ENCODE measurements at regions not wholly inside any gene's neighbourhood (a gene's known extent, or its start where the extent isn't known, plus 50 kb on each side); places are given as distances from the start of the nearest gene placed in this dataset.

DNA sequence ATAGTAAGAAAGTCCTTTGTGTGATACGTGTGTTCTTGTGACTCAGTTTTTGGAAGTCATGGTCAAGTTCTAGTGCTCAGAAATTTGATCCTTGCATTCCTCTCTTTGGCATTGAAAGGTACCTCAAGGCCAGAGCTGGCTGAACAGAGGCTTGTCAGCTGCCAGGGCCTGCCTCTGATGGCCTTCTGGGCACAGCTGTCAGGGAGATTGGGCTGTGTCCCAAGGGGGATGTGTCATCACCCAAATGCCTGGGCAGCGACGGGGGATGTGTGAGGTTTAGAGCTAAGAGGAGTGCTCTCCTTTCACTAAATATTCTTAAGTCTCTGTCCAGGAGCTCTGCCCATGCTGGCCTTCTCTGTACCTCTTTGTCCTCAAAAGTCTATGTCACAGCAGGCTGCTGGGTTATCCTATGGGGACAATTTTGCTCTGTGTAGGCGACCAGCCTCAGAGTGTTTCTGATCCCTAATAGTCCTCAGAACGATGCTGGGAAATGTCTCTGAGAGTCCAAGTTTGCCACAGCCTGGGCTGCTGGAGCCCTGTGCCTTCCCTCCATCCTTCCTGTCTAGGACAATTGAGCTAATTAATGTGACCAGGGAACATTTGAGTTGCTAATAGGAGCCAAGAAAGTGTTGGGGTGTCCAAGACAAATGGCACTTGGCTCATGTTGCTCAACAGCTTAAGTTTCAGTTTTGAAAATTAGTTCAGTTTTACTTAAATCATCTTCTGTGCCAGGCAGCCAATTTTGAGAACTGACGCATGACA lies 115.4 kb upstream of the ZNF521 start:
- no peak for DNase-seq

DNA sequence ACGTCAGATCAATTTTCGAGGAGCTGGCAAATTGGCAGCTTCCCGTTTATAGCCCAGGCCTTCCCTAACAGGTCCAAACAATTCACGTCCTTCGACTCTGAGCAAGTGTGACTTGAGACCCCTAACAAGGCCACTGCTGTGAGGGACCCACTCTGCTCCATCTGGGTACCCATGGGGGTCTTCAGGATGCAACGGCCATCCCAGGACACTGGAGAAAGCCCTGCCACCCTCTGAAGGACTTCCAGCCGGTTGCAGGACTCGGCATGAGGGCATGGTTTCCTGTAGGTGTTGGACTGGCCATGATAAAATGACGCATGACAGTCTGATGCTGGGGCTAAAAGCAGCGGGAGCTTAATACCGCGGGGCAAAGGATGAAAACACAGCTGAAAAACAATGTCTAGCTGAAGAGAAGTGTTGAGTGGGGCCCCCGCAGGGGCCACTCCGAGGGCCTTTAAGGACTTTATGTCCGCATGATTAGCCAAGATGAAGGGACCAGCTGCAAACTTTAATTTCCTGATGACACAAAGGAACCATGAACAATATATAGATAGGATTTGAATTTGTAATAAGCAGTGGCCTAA lies 113.3 kb upstream of the ZNF521 start:
- DNase-seq: no peak

DNA sequence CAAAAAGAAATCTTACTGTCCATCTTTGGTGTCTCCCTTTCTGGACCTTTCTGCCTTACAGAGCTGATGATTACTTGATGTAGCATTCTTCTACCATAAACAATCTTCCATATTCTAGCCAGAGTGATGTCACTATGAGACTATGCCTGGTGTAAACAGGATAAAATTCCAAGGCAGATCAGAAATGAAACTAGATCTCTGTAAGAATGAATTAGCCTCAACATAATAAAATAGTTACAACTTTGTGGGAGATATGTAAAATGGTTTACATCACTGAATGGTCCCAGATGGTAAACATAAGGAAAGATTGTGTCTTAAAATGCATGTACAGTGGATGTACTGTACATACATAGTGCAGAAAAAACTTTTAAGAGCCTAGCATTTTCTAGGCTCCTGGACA lies 112.3 kb upstream of the ZNF521 start:
- no peak for DNase-seq

DNA sequence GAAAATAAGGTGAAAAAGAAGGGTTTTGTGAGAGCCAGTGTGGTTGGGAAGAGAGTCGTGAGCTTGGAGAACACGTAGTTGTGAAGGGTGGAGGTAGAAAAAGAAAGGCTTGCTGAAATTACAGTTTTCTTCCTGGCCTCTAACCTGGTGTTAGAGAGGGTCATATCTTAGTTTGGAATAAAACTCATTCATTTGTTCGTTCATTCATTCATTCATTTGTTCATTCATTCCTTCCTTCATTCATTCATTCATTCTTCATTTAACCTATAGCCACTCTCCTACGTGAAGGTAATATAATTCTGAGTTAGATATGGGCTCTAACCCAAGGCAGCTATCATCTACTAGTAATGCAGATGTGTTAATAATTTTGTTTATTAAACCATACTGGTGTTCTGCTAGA lies 111.8 kb upstream of the ZNF521 start:
- no peak for DNase-seq

DNA sequence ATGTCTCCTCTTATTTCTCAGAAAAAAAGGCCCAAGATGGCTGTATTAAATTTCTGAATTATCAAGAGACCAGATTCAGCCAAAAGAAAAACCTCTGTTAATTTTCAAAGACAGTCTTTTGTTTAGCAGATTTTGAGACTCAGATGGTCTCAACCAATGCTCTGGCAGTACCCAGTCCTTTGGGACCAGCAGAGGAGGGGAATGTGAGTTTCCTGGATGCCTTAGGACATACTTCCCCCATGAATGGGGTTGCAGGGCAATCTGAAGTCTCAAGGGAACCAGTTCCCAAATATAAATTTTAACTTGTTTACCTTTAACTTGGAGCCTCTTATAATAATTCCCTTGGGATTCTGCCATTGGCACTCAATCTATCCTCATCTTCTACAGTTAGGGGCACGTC lies 107.8 kb upstream of the ZNF521 start:
- DNase-seq: no peak

DNA sequence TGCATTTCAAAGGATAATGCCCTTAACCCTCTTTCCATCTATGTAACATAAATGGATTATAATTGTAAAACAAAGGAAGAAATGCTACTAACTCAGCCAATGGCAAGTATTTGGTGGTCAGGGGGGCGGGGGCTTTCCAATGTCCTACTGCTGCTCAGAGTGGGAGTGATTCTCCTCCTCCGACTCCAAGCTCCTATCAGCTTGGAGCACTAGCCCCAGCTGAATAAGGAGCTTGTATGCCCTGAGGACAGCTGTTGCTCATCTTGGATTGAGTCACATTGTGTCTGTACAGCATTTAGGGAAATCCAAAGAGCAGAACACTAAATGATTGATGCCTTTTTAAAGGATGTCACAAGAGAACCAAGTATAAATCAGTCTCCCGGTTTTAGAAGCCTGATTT lies 105.6 kb upstream of the ZNF521 start:
- no peak for DNase-seq

DNA sequence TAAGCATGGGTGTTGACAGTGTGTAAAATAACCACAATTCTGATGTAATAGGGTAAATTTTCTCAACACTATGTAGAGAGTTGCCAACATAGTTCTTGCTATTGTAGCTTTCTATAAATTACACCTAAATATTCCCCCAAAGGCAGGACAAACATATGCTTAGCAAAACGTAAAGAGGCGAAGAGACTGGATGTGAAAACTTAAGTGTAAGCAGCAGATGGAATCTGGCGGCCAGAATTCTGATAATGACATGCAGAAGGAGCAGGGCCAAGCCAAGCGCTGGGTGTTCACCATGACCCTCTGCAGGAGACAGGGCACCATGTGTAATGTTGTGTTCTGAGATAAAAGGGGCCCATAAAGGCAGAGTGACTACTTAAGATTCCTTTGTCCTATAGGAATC lies 105.2 kb upstream of the ZNF521 start:
- no peak for DNase-seq

DNA sequence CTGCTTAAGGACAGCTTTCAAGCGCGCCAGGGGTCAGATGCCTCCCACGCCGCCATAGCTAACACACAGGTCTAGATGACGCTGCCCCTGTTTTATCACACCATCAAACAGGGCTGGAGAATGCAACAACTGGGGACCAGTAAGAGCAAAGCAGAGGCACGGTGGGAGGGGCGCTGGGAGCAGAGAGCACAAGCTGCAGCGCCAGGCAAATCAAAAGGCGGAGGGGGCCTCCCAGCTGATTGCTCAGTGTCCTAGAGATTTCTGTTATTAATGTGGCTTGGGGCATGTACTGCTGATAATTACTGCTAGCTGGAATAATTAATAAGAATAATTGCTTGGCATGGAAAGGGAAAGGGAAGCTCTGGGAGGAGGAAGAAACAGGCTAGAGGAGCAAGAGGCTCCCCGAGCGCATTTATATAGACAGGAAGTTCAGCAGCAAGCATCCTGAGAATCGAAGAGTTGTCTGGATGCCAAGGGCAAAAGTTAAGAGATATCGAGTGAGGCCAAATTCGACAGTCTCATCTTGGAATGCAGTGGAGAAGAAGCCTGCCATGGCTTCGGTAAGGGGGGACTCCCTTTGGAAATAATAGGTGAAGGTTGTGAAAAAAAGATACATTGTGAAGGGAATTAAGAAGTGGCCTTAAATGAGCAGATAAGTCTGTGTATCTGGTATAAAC lies 104.5 kb upstream of the ZNF521 start:
- no peak for DNase-seq

DNA sequence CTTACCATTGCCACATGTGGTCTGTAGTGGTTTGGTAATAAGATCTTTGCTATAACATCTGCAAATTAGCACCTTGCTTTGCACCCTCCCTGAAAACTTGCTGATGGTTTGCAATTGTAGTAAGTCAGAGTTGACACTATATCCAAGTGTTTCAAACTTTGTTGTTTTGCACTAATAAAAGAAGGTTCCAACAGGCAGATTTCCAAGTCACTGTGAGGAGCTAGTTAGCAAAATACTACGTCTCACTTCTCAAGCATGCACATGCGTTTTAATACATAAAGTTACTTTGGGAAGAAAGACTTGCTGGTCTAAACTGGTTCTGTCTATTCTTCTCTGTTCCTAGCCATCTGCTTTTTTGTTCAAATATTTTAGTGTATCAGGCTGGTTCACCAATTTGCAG lies 103.7 kb upstream of the ZNF521 start:
- DNase-seq: no peak

DNA sequence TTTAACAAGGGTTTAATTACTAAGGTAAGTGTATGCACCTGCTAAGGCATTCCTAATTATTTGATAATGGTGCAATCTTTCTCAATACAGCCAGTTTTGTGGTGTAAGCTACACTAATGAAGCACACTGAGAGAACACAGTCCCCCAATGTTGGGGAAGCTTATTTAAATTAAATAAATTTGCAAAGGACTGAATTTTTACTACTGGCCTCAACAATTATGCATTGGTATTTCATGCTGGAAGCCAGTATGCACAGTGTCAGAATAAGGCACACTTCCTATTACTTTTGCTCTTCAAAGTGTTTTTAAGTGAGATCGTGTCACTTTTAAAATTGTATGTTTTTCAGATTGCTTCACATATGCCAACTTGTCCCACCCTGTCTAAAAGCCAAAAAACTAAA lies 103.2 kb upstream of the ZNF521 start:
- no peak for DNase-seq

DNA sequence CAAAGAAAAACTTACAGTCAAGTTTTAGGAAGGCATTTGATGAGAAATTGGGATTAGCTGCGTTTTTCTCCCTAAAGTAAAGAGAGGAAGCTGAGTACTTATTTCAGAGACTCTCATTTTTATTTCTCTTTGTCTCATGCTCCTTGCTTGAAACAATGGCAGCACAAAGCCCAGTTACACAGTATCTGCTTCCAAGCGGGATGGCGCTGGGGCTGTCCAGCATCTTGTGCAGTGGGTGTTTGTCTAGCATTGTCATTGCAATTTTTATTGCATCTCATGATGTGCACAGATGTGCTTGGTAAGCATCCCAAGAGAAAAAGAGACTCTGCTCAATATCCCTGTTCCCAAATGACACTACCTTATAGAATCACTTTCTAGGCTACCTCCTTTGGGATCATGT lies 102.8 kb upstream of the ZNF521 start:
- no peak for DNase-seq

DNA sequence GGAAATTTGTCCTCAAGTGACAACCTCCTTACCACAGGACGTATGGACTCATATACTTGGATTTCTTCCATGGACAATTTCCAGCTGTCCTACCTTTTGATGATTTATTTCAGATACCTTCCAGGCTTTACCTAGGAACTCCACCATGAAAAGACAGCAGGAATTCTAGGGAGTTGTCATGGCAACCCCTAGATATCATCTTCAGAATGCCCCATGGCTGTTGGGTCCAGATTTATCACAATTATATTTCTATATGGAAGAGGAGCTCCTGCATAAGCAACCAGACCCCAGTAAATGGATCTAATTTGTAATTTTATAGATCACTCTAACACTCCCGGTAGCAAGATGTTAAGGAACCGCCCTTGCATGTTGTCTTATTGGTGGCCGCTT lies 102.3 kb upstream of the ZNF521 start:
- DNase-seq: no peak

DNA sequence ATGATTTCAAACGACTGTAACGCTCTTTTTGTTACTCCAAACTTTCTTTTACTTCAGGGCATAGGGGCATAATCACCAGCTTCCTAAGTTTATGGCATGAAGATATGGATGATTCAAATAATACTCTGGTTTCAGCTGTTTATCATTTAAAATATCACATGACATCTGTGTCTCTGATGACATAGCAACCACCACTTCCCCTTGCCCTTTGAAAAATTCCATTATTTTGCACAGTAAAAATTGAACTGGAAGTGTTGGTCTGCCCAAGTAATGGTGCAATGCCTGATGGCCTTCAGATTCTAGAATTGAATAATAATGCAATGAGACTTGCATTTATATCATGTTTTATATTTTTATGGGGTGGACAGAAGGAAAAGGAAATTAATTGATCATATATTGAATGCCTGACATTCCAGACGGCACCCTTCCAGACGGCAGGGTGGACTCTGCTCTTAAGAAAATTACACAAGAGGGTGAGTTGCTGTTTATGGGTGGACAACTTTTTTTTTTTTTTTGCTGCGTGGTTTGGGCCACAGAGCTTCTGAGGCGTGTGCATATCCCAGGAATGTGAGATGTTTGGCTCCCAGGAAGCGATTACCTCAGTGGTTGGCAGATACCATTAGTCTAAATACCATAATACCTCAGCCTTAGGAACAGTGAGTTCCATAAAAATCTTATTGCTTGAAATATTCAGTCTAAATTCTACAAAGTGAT lies 101.7 kb upstream of the ZNF521 start:
- DNase-seq: no peak

DNA sequence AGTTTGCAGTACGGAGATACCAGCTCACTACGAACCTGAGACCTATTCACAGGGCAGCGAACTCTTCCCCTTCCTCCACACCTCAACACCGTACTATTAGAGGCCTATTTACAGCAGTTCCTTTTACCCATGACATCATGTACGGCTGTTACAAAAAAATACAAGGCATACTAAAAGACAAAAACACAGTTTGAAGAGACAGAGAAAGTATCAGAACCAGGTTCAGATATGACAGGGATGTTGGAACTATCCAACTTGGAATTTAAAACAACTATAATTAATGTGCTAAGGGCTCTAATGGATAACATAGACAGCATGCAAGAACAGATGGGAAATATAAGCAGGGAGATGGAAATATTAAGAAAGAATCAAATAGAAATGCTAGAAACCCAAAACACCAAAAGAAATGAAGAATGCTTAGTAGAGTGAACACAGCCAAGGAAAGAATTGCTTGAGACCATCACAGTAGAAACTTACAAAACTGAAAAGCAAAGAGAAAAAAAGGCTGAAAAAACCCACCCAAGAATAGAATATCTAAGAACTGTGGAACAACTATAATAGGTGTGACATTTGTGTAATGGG lies 99.2 kb upstream of the ZNF521 start:
- DNase-seq: no peak

DNA sequence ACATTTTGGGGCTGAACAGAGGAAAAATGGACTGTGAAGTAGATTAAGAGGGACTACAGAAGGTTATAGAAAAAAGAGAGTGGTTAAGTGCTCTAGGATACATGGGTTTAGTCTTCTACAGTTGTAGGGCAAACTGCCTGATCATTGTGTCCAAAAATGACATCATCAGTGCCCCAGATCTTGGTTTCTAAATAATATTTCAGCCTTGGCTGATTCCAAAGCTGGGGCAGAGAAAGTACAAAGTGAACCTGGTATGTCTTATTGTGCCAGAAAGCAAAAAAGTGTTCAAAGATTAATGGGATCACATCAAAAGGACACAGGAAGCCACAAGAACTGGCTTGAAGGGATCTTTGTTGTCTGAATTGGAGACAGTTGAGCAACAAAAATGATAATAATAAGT lies 97.1 kb upstream of the ZNF521 start:
- DNase-seq: no peak

DNA sequence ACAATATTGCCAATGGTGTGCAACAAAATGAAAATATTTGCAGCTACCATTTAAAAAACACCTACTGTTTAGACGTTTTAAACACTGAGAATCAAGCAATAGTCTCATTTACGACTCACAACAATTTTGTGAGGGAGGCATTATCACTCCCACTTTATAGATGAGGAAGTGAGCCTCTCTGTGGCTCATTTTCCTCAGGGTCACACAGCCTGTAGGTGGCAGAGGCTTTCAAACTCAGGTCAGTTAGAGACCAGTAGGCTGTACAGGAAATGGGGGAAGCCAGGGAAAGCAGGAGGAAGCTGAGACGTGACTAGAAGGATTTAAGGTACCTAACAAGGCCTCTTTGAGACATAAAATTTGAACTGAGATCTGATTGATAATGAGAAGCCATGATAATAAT lies 95.0 kb upstream of the ZNF521 start:
- no peak for DNase-seq

DNA sequence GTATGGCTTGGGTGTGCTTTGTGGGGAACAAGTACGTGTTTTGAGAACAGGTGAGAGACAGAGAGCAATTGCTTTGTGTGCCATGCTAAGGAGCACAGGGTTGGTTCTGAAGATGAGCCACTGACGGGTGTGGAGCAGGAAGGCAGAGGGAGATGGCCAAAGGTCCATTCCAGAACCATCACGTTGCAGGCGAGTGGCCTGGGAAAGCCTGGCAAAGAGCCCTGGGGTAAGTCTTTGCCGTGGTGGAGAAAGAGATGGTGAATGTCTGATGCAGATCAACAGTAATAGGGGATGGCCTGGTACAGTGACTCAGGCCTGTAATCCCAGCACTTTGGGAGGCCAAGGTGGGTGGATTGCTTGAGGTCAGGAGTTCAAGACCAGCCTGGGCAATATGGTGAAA lies 93.5 kb upstream of the ZNF521 start:
- DNase-seq: no peak

DNA sequence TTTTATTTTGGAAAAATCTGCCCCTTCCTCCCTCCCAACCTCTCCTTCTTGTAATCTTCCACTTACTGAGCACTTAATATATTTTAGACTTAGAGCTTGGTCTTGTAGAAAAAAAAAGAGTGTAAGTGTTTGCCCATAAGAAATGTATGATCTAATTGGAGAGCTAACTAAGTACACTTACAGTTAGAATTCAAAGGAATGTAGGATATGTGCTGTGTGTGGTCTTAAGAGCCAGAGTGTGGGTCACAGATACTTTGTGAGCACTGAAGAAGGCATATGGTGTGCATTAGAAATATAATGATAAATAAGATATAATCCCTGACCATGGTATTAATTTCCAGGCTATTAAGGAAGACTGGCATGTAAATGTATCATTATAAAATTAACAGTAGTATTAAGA lies 91.8 kb upstream of the ZNF521 start:
- no peak for DNase-seq

DNA sequence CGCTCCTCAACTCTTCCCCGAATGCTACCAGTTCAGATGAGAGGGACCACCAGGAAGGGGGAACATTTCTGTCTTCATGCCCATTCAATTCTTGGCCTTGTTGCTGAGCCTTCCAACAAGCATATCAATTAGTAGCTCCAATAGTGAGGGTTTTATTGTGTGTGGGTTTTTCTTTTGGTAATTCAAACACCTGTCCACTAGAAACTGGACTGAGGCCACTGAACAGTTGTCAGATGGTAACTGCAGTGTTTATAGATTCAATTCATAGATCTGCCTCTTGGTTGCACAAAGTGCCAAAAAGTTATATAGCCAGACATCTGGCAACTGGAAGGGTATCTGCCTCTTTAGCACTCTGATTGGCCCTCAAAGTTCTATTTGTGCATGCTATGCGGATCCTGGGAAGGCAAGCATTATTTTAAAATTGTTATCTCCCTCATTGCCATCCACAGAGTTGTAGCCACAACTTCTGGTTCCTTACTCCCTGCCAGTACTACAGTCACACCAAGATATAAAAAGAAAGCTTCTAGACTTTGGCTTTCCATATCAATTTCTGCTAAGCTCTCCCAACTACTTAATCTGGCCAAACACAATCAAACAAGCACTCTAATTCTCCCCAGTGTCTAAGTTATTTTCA lies 83.3 kb upstream of the ZNF521 start:
- no peak for DNase-seq

DNA sequence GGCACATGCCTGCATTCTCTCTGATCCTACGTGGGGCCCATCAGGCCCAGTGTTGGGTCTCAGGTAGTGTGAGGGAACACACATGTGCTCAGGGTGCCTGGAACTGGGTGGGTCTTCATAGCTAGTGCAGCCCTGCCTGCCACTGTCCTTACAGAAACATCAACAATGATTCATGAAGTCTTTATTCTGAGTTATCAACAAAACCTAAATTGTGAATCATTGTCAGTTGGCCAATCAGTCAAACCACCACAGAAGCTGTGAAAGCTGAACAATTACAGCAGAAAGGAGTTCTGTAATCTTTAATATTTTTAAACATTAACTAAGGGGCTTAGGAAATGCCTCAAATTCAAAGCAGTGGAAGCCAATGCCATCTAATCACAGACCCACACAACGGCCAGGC lies 82.8 kb upstream of the ZNF521 start:
- no peak for DNase-seq

DNA sequence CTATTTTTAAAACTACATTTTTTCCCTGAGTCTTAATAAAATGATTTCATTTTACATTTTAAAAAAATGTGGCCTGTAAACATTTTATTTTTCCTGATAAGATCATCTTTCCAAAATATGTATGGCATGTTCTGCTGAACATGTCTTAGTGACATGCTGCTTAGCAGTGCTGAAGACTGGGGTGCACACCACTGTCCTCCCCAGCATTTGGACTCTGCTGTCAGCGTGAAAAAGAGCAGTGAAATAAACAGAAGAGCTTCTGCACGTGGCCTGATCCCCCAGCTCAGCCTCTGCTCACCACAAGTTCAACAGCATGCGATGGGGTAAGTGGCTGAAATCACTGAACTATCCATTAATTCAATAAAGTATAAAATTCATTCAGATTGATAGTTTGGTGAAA lies 81.6 kb upstream of the ZNF521 start:
- no peak for DNase-seq

DNA sequence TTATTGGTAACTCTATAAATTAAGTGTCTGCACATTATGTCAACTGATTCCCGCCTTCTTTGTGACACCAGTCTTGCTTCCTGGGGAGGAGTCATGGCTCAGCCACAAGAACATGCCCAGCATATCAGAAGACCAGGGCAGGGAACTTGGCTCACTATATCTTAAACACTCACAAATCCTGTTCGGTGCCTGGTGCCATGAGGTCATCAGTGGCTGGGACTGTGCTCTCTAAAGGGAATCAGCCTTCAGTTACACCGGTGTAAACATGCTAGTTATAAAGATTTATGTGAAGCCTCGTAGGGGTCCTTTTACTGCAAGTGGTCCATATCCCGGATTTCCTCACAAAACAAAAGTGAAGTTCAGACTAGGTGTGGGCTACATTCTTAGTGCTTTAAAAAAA lies 73.1 kb upstream of the ZNF521 start:
- no peak for DNase-seq

DNA sequence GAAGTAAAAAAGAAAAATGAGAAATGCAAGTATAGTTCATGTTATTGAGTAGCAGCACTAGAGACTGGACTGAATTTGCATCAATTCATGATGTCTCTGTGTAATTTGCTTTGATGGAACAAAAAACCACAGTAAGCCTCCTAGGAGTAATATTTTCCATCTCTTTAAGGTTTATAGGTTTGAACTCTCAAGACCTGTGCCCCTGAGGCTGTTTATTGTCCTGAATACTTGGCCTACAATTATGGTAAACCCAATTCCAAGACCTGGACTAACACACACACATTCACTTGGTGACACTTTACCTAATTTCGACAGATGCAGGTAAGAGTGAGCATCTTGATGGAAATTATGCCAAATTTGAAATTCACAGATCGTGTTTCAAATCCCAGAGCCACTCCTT lies 71.8 kb upstream of the ZNF521 start:
- DNase-seq: no peak

Measured in activated CD8-positive, alpha-beta memory T cell treated with anti-CD3 and anti-CD28 coated beads, Interleukin-2, amount 50 U/mL, for 48 hours (primary cell).